K562 (cell line): ENCODE measurements at regions not wholly inside any gene's neighbourhood (a gene's known extent, or its start where the extent isn't known, plus 50 kb on each side); places are given as distances from the start of the nearest gene placed in this dataset.
A peak's percentile ranks its signal among the peaks of the same experiment; 100 is the strongest.

Source experiments
- ATAC-seq: fragments of 200-7000 bp; cut with Tn5 transposase; 3 replicates; pipeline ENCODE4 v1.9.1; 2020; ENCODE audit warnings: moderate library complexity
- BruUV-seq: library from RNA; stranded (reverse); fragments of 400-500 nt; replicated peaks from 2 replicates; lab custom pipeline; 2021; lab: Mats Ljungman, UMichigan
- CTCF ChIA-PET: fragments of 300-600 bp; formaldehyde crosslinking; extraction: SDS; loops from one replicate; lab custom pipeline; 2021; ENCODE audit warnings: low intra/inter-chr PET ratio; lab: Yijun Ruan, JAX
- POLR2A ChIA-PET: fragments of 300-600, 350-650 bp; sonication (Branson Sonifier 250); formaldehyde crosslinking; extraction: SDS; loops from one replicate; lab custom pipeline; 2021; ENCODE audit warnings: antibody characterized with exemption, inconsistent platforms; lab: Yijun Ruan, JAX
- DNase-seq, 4 experiments: peaks; one replicate each; pipeline versions ENCODE4 v3.0.0 to v3.0.0-alpha.2; 2011 to 2018; ENCODE audit warnings: low spot score in 3 of 4, mixed read lengths in 3 of 4; ENCODE audit errors: extremely low read depth in 1 of 4
- FAIRE-seq: peaks from 2 replicates; lab custom pipeline; 2011; peaks lifted over from hg19 to GRCh38; lab: Jason Lieb, UNC
- H2AFZ ChIP-seq: 2 replicates; pipeline ENCODE4 v1.6.0; 2011; ENCODE audit warnings: low read depth, low read length, control low read depth, inconsistent platforms
- H3K27ac ChIP-seq: fragments of 200-600 bp; 3 replicates; pipeline ENCODE4 v1.8.0; 2011; ENCODE audit warnings: low read depth, mild to moderate bottlenecking, control low read depth, inconsistent platforms, low read length, moderate library complexity, mixed read lengths; ENCODE audit errors: extremely low read depth
- H3K27me3 ChIP-seq, 2 experiments: fragments of 300-600 bp in 1 of 2; 2 replicates in 1 of 2; 3 replicates in 1 of 2; pipeline versions ENCODE4 v1.6.0 to v1.8.0; 2011; ENCODE audit warnings: inconsistent platforms in 2 of 2, low read length in 2 of 2, mild to moderate bottlenecking in 1 of 2, mixed read lengths in 1 of 2, moderate library complexity in 1 of 2; ENCODE audit not compliant: control insufficient read depth in 2 of 2, insufficient read depth in 2 of 2
- H3K36me3 ChIP-seq: fragments of 300-600 bp; 3 replicates; pipeline ENCODE4 v1.8.0; 2011; ENCODE audit warnings: mild to moderate bottlenecking, low read length, inconsistent platforms; ENCODE audit not compliant: control insufficient read depth, insufficient read depth
- H3K4me1 ChIP-seq, 2 experiments: fragments of 200-600 bp in 1 of 2; replicated peaks in 1 of 2; 2 replicates in 1 of 2; 3 replicates in 1 of 2; pipeline versions ENCODE4 v1.5.1 to v1.8.0; 2011; ENCODE audit warnings: inconsistent platforms in 2 of 2, low read length in 2 of 2, mild to moderate bottlenecking in 1 of 2, mixed read lengths in 1 of 2, moderate library complexity in 1 of 2; ENCODE audit not compliant: control insufficient read depth in 2 of 2, insufficient read depth in 2 of 2
- H3K4me2 ChIP-seq: 2 replicates; pipeline ENCODE4 v1.6.1; 2011; ENCODE audit warnings: low read length, control low read depth, inconsistent platforms, mixed read lengths; ENCODE audit not compliant: insufficient read depth
- H3K4me3 ChIP-seq: fragments of 200-600 bp; sonication (generic), shearing (Covaris generic); 2 replicates; pipeline ENCODE4 v1.5.1; 2016; ENCODE audit warnings: control low read depth, inconsistent platforms
- H3K79me2 ChIP-seq: fragments of 200-600 bp; 3 replicates; pipeline ENCODE4 v1.8.0; 2011; ENCODE audit warnings: low read length, inconsistent platforms; ENCODE audit not compliant: control insufficient read depth, insufficient read depth
- H3K9ac ChIP-seq, 2 experiments: 2 replicates each; pipeline versions ENCODE4 v1.6.0 to v1.6.1; 2011; ENCODE audit warnings: low read depth in 2 of 2, low read length in 2 of 2, control low read depth in 1 of 2, inconsistent platforms in 1 of 2, mild to moderate bottlenecking in 1 of 2, mixed read lengths in 1 of 2; ENCODE audit not compliant: insufficient read depth in 1 of 2
- H3K9me1 ChIP-seq: one replicate; pipeline ENCODE4 v1.6.0; 2011; ENCODE audit warnings: inconsistent platforms, mild to moderate bottlenecking, low read length, moderate library complexity; ENCODE audit not compliant: control insufficient read depth, insufficient read depth
- H3K9me3 ChIP-seq: replicated peaks from 2 replicates; pipeline ENCODE4 v1.5.1; 2011; ENCODE audit warnings: low read depth, low read length, inconsistent platforms; ENCODE audit not compliant: control insufficient read depth, insufficient read depth
- H4K20me1 ChIP-seq: replicated peaks from 2 replicates; pipeline ENCODE4 v1.6.1; 2011; ENCODE audit warnings: low read length, inconsistent platforms, mixed read lengths; ENCODE audit not compliant: control insufficient read depth, insufficient read depth
- ATF7 ChIP-seq: fragments of 450-650 bp; IDR thresholded peaks from 2 replicates; pipeline ENCODE4 v1.7.1; 2014; ENCODE audit warnings: mild to moderate bottlenecking, moderate library complexity
- C11orf30 ChIP-seq: fragments of 450-650 bp; IDR thresholded peaks from 2 replicates; pipeline ENCODE4 v1.6.1; 2016; ENCODE audit warnings: low read depth, mild to moderate bottlenecking
- HNRNPLL ChIP-seq: fragments of 200-400 bp; formaldehyde crosslinking; IDR thresholded peaks from 2 replicates; pipeline ENCODE4 v1.6.1; 2017; ENCODE audit warnings: low read length, low read depth, mild to moderate bottlenecking; ENCODE audit not compliant: poor library complexity, severe bottlenecking
- KLF16 ChIP-seq: IDR thresholded peaks from 2 replicates; pipeline ENCODE4 v1.6.1; 2016; ENCODE audit warnings: antibody characterized with exemption
- KLF6 ChIP-seq: fragments of 250-450 bp; sonication (Bioruptor Pico); IDR thresholded peaks from 2 replicates; pipeline ENCODE4 v1.4.0; 2020; ENCODE audit warnings: mild to moderate bottlenecking, moderate library complexity, borderline replicate concordance
- LEF1 ChIP-seq: fragments of 450-650 bp; IDR thresholded peaks from 2 replicates; pipeline ENCODE4 v1.6.1; 2016; ENCODE audit warnings: mild to moderate bottlenecking
- MAFG ChIP-seq: fragments of 450-650 bp; conservative IDR thresholded peaks from 2 replicates; pipeline ENCODE4 v1.6.1; 2016; ENCODE audit warnings: missing genetic modification characterization, missing compliant biosample characterization
- MAZ ChIP-seq, 2 experiments: fragments of 450-650 bp in 1 of 2; sonication (generic) in 1 of 2; formaldehyde crosslinking; IDR thresholded peaks in 1 of 2; conservative IDR thresholded peaks in 1 of 2; 2 replicates each; pipeline versions ENCODE4 v1.4.0 to v1.5.0; 2020; ENCODE audit warnings: mild to moderate bottlenecking in 1 of 2, missing genetic modification reagents in 1 of 2
- NFE2 ChIP-seq: IDR thresholded peaks from 2 replicates; pipeline ENCODE4 v1.6.1; 2014; ENCODE audit warnings: antibody characterized with exemption, low read depth
- NRF1 ChIP-seq, 2 experiments: fragments of 450-650 bp; IDR thresholded peaks in 1 of 2; conservative IDR thresholded peaks in 1 of 2; 2 replicates each; pipeline ENCODE4 v1.6.1; 2014; ENCODE audit warnings: mild to moderate bottlenecking in 2 of 2
- POLR2A ChIP-seq: fragments of 450-650 bp; conservative IDR thresholded peaks from 2 replicates; pipeline ENCODE4 v1.6.1; 2016
- PRDM10 ChIP-seq: fragments of 450-650 bp; IDR thresholded peaks from 2 replicates; pipeline ENCODE4 v1.6.1; 2018; ENCODE audit not compliant: partially characterized antibody
- RAD21 ChIP-seq, 2 experiments: fragments of 250-450 bp in 1 of 2; fragments of 450-650 bp in 1 of 2; sonication (Bioruptor Pico) in 1 of 2; formaldehyde crosslinking in 1 of 2; IDR thresholded peaks in 1 of 2; conservative IDR thresholded peaks in 1 of 2; 2 replicates each; pipeline versions ENCODE4 v1.4.0 to v1.8.0; 2020 to 2022; ENCODE audit warnings: mild to moderate bottlenecking in 2 of 2, moderate library complexity in 1 of 2
- ZNF316 ChIP-seq: fragments of 450-650 bp; IDR thresholded peaks from 2 replicates; pipeline ENCODE4 v1.6.1; 2016
- WGBS: fragments of 100-300 bp; shearing (Covaris generic); methylation state at CpG from one replicate; pipeline ENCODE4 v1.1.6; 2016; ENCODE audit warnings: low coverage, mixed read lengths; ENCODE audit not compliant: insufficient coverage; ENCODE audit errors: missing lambda C conversion rate; 5-methylcytosine and 5-hydroxymethylcytosine counted together
- in situ Hi-C: fragments of 300-500 bp; cut with MboI; formaldehyde crosslinking; loops from 4 replicates; pipeline ENCODE4 v1.15.0; 2018; ENCODE audit warnings: inconsistent platforms, mixed read lengths
- intact Hi-C: fragments of 100-400 bp; cut with micrococcal nuclease; formaldehyde crosslinking; loops from 2 replicates; pipeline ENCODE4 v1.14.2; 2022
- TF ChIP-seq, protein P1 (sequence below): sonication (generic); formaldehyde crosslinking; IDR thresholded peaks from 2 replicates; pipeline ENCODE4 v1.5.0; 2020; ENCODE audit warnings: missing genetic modification reagents

DNA sequence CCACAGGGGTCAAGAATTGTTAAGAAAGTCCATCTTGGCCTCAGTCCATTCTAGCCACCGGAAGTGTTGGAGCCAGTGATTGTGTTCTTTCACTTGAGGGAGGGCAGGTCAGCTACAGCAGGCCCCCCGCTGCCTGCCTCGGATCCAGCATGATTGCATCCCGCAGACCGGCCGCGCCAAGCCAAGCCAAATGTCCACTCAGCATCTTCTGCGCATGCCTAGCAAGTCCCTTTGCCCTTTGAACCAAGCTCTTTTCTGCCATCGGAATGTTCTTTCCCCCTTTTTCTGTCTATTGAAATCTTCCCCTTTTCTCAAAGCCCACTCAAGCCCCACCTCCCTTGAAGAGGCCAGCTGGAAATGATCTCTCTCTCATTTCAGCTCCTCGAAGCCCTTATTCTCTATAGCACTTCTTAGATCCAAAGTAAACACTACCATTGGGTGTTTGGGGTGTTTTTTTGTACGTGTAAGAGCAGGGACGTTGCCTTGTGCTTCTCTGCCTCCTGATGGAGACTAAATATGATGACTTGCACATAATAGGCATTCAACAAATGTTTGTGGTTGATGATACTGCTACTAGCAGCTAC, 147.8 kb upstream of the BCOR start:
- WGBS = 36% methylated on average over 12 of the region's 12 CpGs
- DNase-seq (no peak), FAIRE-seq (peak; percentile 35), ATAC-seq (no peak)
- H3K4me1 ChIP-seq = peaks cover 3 to 38% of the 10 kb centered on the region in 2 experiments; a peak in 4 of 5 replicates
- H3K79me2 ChIP-seq = no peaks in the 10 kb centered on the region
- H3K27ac ChIP-seq = no peak overlapping the region
- no peaks in the 10 kb centered on the region for H3K36me3 ChIP-seq
- no TSS peak for BruUV-seq
- intact Hi-C loops = loop anchor here (5.0 kb wide), 1 partner anchor 138 kb away; no protein-coding TSS in a partner anchor
- no peaks in the 10 kb centered on the region for H3K9me3 ChIP-seq
- no peak overlapping the region for H3K4me3 ChIP-seq
- H3K9me1 ChIP-seq = no peaks in the 10 kb centered on the region
- in situ Hi-C loops = no loop called here
- no peaks in the 10 kb centered on the region for H3K27me3 ChIP-seq
- no peaks in the 10 kb centered on the region for H4K20me1 ChIP-seq
- H3K9ac ChIP-seq = no peak overlapping the region
- H2AFZ ChIP-seq = 0 out of 2 replicates have a peak overlapping the region, but pooled peaks have one; percentile 35
- no peak overlapping the region; the same call in 1 of the 2 replicates for H3K4me2 ChIP-seq
- POLR2A ChIA-PET = interaction anchor here (0.6 to 1.2 kb wide), 2 partner anchors 18 to 19 kb away, joined by 4 read pairs; no protein-coding TSS in a partner anchor
- CTCF ChIA-PET = interaction anchor here (0.7 kb wide), 1 partner anchor 320 kb away, joined by 3 read pairs; no protein-coding TSS in a partner anchor
- TF ChIP-seq MAZ (CRISPR knock-in tag; conservative IDR thresholded peaks at IDR 0.05 in 1 of 2, IDR thresholded peaks at IDR 0.05 in 1 of 2) = no peak
- TF ChIP-seq KLF6 (CRISPR knock-in tag) = no peak
- TF ChIP-seq NRF1 (conservative IDR thresholded peaks at IDR 0.05 in 1 of 2, IDR thresholded peaks at IDR 0.05 in 1 of 2) = peak; percentile 42; a peak in 3 of 4 replicates
- TF ChIP-seq MAFG = peak; percentile 80
- TF ChIP-seq PRDM10 = peak; percentile 90
- TF ChIP-seq ZNF316 = peak; percentile 86
- no peak for TF ChIP-seq HNRNPLL
- 0 out of 2 replicates have a peak, but pooled peaks have one; percentile 20 for TF ChIP-seq ATF7
- peak; percentile 87 for TF ChIP-seq C11orf30
- TF ChIP-seq NFE2 = peak; percentile 36; the same call in 1 of the 2 replicates
- peak in 1 of 2 experiments; percentile 10; a peak in 1 of 4 replicates for TF ChIP-seq RAD21 (CRISPR knock-in tag; conservative IDR thresholded peaks at IDR 0.05 in 1 of 2, IDR thresholded peaks at IDR 0.05 in 1 of 2)
- TF ChIP-seq, protein P1, sequence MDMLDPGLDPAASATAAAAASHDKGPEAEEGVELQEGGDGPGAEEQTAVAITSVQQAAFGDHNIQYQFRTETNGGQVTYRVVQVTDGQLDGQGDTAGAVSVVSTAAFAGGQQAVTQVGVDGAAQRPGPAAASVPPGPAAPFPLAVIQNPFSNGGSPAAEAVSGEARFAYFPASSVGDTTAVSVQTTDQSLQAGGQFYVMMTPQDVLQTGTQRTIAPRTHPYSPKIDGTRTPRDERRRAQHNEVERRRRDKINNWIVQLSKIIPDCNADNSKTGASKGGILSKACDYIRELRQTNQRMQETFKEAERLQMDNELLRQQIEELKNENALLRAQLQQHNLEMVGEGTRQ (CRISPR knock-in tag) = no peak
- no peak for TF ChIP-seq LEF1
- TF ChIP-seq KLF16 = no peak
- TF ChIP-seq POLR2A = no peak
